GM23248 (cell line): ENCODE measurements at regions not wholly inside any gene's neighbourhood (a gene's known extent, or its start where the extent isn't known, plus 50 kb on each side); places are given as distances from the start of the nearest gene placed in this dataset.
"Not testable (repeated sequence)": the region's sequence is repeated elsewhere in the genome, so short reads cannot be mapped to it uniquely, and the experiment has no call there.

ENCODE experiments used
- DNase-seq: peaks from one replicate; pipeline ENCODE4 v3.0.0-alpha.2; 2015
- H2AFZ ChIP-seq: fragments of 200-600 bp; sonication (generic); 2 replicates; pipeline ENCODE4 v1.6.1; 2016; ENCODE audit warnings: antibody characterized with exemption
- H3F3A ChIP-seq: fragments of 200-600 bp; sonication (generic); 2 replicates; pipeline ENCODE4 v1.6.1; 2016; ENCODE audit warnings: mild to moderate bottlenecking, antibody characterized with exemption, mixed run types; ENCODE audit not compliant: insufficient read depth
- H3K27ac ChIP-seq: fragments of 200-600 bp; sonication (generic); 2 replicates; pipeline ENCODE4 v1.5.1; 2016; ENCODE audit warnings: mild to moderate bottlenecking
- H3K27me3 ChIP-seq: fragments of 200-600 bp; sonication (generic); replicated peaks from 2 replicates; pipeline ENCODE4 v1.6.1; 2016; ENCODE audit warnings: mild to moderate bottlenecking; ENCODE audit not compliant: insufficient read depth
- H3K36me3 ChIP-seq: fragments of 200-600 bp; sonication (generic); 2 replicates; pipeline ENCODE4 v1.6.1; 2016; ENCODE audit warnings: low read depth, mild to moderate bottlenecking
- H3K4me1 ChIP-seq: fragments of 200-600 bp; sonication (generic); 2 replicates; pipeline ENCODE4 v1.6.1; 2016; ENCODE audit warnings: mild to moderate bottlenecking; ENCODE audit not compliant: insufficient read depth
- H3K4me2 ChIP-seq: fragments of 200-600 bp; sonication (generic); one replicate; pipeline ENCODE4 v1.6.1; 2016; ENCODE audit warnings: mild to moderate bottlenecking; ENCODE audit not compliant: unreplicated experiment
- H3K4me3 ChIP-seq: fragments of 200-600 bp; sonication (generic); 2 replicates; pipeline ENCODE4 v1.5.1; 2016; ENCODE audit warnings: mild to moderate bottlenecking
- H3K79me2 ChIP-seq: fragments of 200-600 bp; sonication (generic); 2 replicates; pipeline ENCODE4 v1.6.1; 2016; ENCODE audit warnings: mild to moderate bottlenecking; ENCODE audit not compliant: insufficient read depth
- H3K9ac ChIP-seq: fragments of 200-600 bp; sonication (generic); 2 replicates; pipeline ENCODE4 v1.6.1; 2016; ENCODE audit warnings: mild to moderate bottlenecking
- H3K9me2 ChIP-seq: fragments of 200-600 bp; sonication (generic); 2 replicates; pipeline ENCODE4 v1.6.1; 2016; ENCODE audit warnings: mixed run types, mild to moderate bottlenecking, moderate library complexity; ENCODE audit not compliant: insufficient read depth
- H3K9me3 ChIP-seq: fragments of 200-600 bp; sonication (generic); one replicate; pipeline ENCODE4 v1.6.1; 2017; ENCODE audit warnings: low read depth
- H4K20me1 ChIP-seq: fragments of 200-600 bp; sonication (generic); 2 replicates; pipeline ENCODE4 v1.6.0; 2016; ENCODE audit not compliant: insufficient read depth
- EZH2 ChIP-seq: fragments of 200-600 bp; sonication (generic); IDR thresholded peaks from 2 replicates; pipeline ENCODE4 v1.6.1; 2018; ENCODE audit warnings: antibody characterized with exemption, mild to moderate bottlenecking; ENCODE audit not compliant: insufficient read depth, poor library complexity, severe bottlenecking
- EZH2phosphoT487 ChIP-seq: fragments of 200-600 bp; sonication (generic); IDR thresholded peaks from 2 replicates; pipeline ENCODE4 v1.6.1; 2018; ENCODE audit warnings: antibody characterized with exemption, moderate library complexity, mild to moderate bottlenecking, low read depth; ENCODE audit not compliant: insufficient read depth
- WGBS, 2 experiments: methylation state at CpG; one replicate each; pipeline ENCODE4 v1.1.6; 2015 to 2017; ENCODE audit warnings: low lambda C conversion rate in 2 of 2, low coverage in 1 of 2; ENCODE audit errors: missing lambda C conversion rate in 2 of 2; 5-methylcytosine and 5-hydroxymethylcytosine counted together
- in situ Hi-C: fragments of 300-500 bp; cut with MboI; formaldehyde crosslinking; loops from 2 replicates; pipeline ENCODE4 v1.15.0; 2020

- no peak for DNase-seq
- Histone ChIP-seq H3K27ac (no peak overlapping the region), H2AFZ (no peak overlapping the region), H3K4me3 (no peak overlapping the region), H3K9me3 (no peaks in the 10 kb centered on the region), H3K79me2 (no peaks in the 10 kb centered on the region), H3K4me1 (no peaks in the 10 kb centered on the region), H3F3A (no peaks in the 10 kb centered on the region), H4K20me1 (no peaks in the 10 kb centered on the region), H3K27me3 (no peaks in the 10 kb centered on the region), H3K36me3 (no peaks in the 10 kb centered on the region), H3K4me2 (no peak overlapping the region), H3K9ac (no peak overlapping the region), H3K9me2 (no peaks in the 10 kb centered on the region)
- WGBS, 2 experiments = 53 to 62% methylated on average over 12 of the region's 12 CpGs
- TF ChIP-seq EZH2phosphoT487 (no peak), EZH2 (no peak)
- in situ Hi-C loops = no loop called here
Measured at GRCh38 chr10:121374121-121374520, 224.1 kb downstream of the FGFR2 start.

DNA sequence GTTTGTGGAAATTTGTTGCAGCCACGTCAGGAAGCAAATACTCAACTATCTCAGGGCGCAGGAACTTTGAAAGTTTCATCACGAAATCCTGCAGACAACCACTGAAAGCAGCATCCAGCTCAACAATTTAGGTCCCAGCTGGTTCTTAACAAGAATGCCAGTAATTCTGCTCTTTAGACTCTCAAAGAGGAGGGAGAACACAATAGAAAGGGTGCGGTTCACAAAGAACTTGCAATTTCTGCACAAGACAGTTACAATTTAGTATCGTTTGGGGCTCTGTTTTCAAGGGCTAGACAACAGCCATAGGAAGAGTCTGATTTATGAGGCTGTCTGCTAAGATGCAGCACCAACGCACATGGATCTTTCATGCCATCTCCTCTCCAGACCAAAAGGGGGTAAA lies 223.1 kb downstream of the FGFR2 start:
- no peak overlapping the region for H3K9ac ChIP-seq
- WGBS, 2 experiments = 3 to 4% methylated on average over 6 of the region's 6 CpGs
- no peaks in the 10 kb centered on the region for H4K20me1 ChIP-seq
- H3F3A ChIP-seq = no peaks in the 10 kb centered on the region
- H3K4me3 ChIP-seq = no peak overlapping the region
- TF ChIP-seq EZH2 (no peak), EZH2phosphoT487 (no peak)
- no peaks in the 10 kb centered on the region for H3K36me3 ChIP-seq
- no peaks in the 10 kb centered on the region for H3K4me1 ChIP-seq
- no peaks in the 10 kb centered on the region for H3K27me3 ChIP-seq
- in situ Hi-C loops = no loop called here
- H3K27ac ChIP-seq = no peak overlapping the region
- H3K9me3 ChIP-seq = no peaks in the 10 kb centered on the region
- no peak for DNase-seq
- H3K79me2 ChIP-seq = no peaks in the 10 kb centered on the region
- H2AFZ ChIP-seq = no peak overlapping the region
- no peaks in the 10 kb centered on the region for H3K9me2 ChIP-seq
- H3K4me2 ChIP-seq = no peak overlapping the region

- H3K4me3 ChIP-seq = no peak overlapping the region
- no peaks in the 10 kb centered on the region for H3K27me3 ChIP-seq
- H3K4me2 ChIP-seq = no peak overlapping the region
- WGBS, 2 experiments = 43 to 46% methylated on average over 6 of the region's 6 CpGs
- no peak overlapping the region for H3K27ac ChIP-seq
- H3F3A ChIP-seq = no peaks in the 10 kb centered on the region
- H3K9me2 ChIP-seq = no peaks in the 10 kb centered on the region
- TF ChIP-seq EZH2 (no peak), EZH2phosphoT487 (no peak)
- H3K9ac ChIP-seq = no peak overlapping the region
- H3K4me1 ChIP-seq = no peaks in the 10 kb centered on the region
- H3K9me3 ChIP-seq = no peaks in the 10 kb centered on the region
- no peaks in the 10 kb centered on the region for H3K79me2 ChIP-seq
- no peak overlapping the region for H2AFZ ChIP-seq
- H3K36me3 ChIP-seq = no peaks in the 10 kb centered on the region
- DNase-seq = no peak
- no peaks in the 10 kb centered on the region for H4K20me1 ChIP-seq
- in situ Hi-C loops = no loop called here
Measured at GRCh38 chr10:121378251-121378801, 219.9 kb downstream of the FGFR2 start.

GRCh38 chr10:121379013-121379412 lies 219.2 kb downstream of the FGFR2 start:
- Histone ChIP-seq H3K27ac (no peak overlapping the region), H3K36me3 (no peaks in the 10 kb centered on the region), H3K9me3 (no peaks in the 10 kb centered on the region), H3K4me3 (no peak overlapping the region), H4K20me1 (no peaks in the 10 kb centered on the region), H3K4me1 (no peaks in the 10 kb centered on the region), H3K27me3 (no peaks in the 10 kb centered on the region), H3K79me2 (no peaks in the 10 kb centered on the region), H3K9me2 (no peaks in the 10 kb centered on the region), H3F3A (no peaks in the 10 kb centered on the region), H3K4me2 (no peak overlapping the region), H2AFZ (no peak overlapping the region), H3K9ac (no peak overlapping the region)
- no peak for DNase-seq
- TF ChIP-seq EZH2 (no peak), EZH2phosphoT487 (no peak)
- in situ Hi-C loops = no loop called here
- WGBS, 2 experiments = 41 to 43% methylated on average over 3 of the region's 3 CpGs

- H3K4me3 ChIP-seq = no peak overlapping the region
- TF ChIP-seq EZH2phosphoT487 (no peak), EZH2 (no peak)
- H2AFZ ChIP-seq = no peak overlapping the region
- H3K4me1 ChIP-seq = no peaks in the 10 kb centered on the region
- no peaks in the 10 kb centered on the region for H3K36me3 ChIP-seq
- H3K27me3 ChIP-seq = no peaks in the 10 kb centered on the region
- no peak for DNase-seq
- H3K4me2 ChIP-seq = no peak overlapping the region
- WGBS, 2 experiments = 29 to 31% methylated on average over 3 of the region's 3 CpGs
- H3K27ac ChIP-seq = no peak overlapping the region
- no peaks in the 10 kb centered on the region for H3F3A ChIP-seq
- in situ Hi-C loops = no loop called here
- no peaks in the 10 kb centered on the region for H3K79me2 ChIP-seq
- H3K9me2 ChIP-seq = no peaks in the 10 kb centered on the region
- no peak overlapping the region for H3K9ac ChIP-seq
- no peaks in the 10 kb centered on the region for H3K9me3 ChIP-seq
- no peaks in the 10 kb centered on the region for H4K20me1 ChIP-seq
Measured at GRCh38 chr10:121380211-121380610, 218.0 kb downstream of the FGFR2 start.

DNA sequence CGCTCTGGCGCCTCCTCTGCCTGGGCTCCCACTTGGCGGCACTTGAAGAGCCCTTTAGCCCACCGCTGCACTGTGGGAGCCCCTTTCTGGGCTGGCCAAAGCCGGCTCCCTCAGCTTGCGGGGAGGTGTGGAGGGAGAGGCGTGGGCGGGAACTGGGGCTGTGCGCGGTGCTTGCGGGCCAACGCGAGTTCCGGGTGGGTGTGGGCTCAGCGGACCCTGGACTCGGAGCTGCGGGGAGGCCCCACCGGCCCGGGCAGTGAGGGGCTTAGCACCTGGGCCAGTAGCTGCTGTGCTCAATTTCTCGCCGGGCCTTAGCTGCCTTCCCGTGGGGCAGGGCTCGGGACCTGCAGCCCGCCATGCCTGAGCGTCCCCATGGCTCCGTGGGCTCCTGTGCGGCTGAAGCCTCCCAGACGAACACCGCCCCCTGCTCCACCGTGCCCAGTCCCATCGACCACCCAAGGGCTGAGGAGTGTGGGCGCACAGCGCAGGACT lies 216.2 kb downstream of the FGFR2 start:
- H3K79me2 ChIP-seq, H3K27me3 ChIP-seq, H2AFZ ChIP-seq, H3K27ac ChIP-seq, H3F3A ChIP-seq, H3K4me3 ChIP-seq, H3K9me2 ChIP-seq, H3K4me2 ChIP-seq, H4K20me1 ChIP-seq, H3K36me3 ChIP-seq, H3K9ac ChIP-seq, H3K4me1 ChIP-seq, H3K9me3 ChIP-seq, in situ Hi-C loops, DNase-seq: not testable (repeated sequence)
- 83 to 85% methylated on average over 25 to 32 of the region's 33 CpGs for WGBS, 2 experiments
